SK-N-SH treated with all-trans-retinoic acid at 6 μM for 48 hours (cell line): ENCODE measurements at regions not wholly inside any gene's neighbourhood (a gene's known extent, or its start where the extent isn't known, plus 50 kb on each side); places are given as distances from the start of the nearest gene placed in this dataset.

ENCODE experiments used
- BACH2 ChIP-seq: fragments of 250-450 bp; sonication (Bioruptor Pico); IDR thresholded peaks from 2 replicates; pipeline ENCODE4 v1.9.0; 2021; ENCODE audit warnings: mild to moderate bottlenecking, borderline replicate concordance
- ESRRG ChIP-seq: fragments of 250-450 bp; sonication (Bioruptor Pico); IDR thresholded peaks from 2 replicates; pipeline ENCODE4 v1.6.1; 2021; ENCODE audit warnings: mild to moderate bottlenecking
- GLIS3 ChIP-seq: fragments of 250-450 bp; sonication (Bioruptor Pico); IDR thresholded peaks from 2 replicates; pipeline ENCODE4 v1.5.0; 2020; ENCODE audit warnings: mild to moderate bottlenecking, moderate library complexity
- ISL1 ChIP-seq: fragments of 250-450 bp; sonication (Bioruptor Pico); IDR thresholded peaks from 2 replicates; pipeline ENCODE4 v2.1.2; 2022; ENCODE audit warnings: mild to moderate bottlenecking, moderate library complexity
- RARB ChIP-seq: fragments of 250-450 bp; sonication (Bioruptor Pico); IDR thresholded peaks from 2 replicates; pipeline ENCODE4 v1.8.0; 2021; ENCODE audit warnings: mild to moderate bottlenecking, moderate library complexity
- ZC3H10 ChIP-seq: fragments of 250-450 bp; sonication (Bioruptor Pico); IDR thresholded peaks from 2 replicates; pipeline ENCODE4 v1.5.1; 2021; ENCODE audit warnings: mild to moderate bottlenecking, moderate library complexity
- ZNF565 ChIP-seq: fragments of 450-650 bp; formaldehyde crosslinking; conservative IDR thresholded peaks from 2 replicates; pipeline ENCODE4 v1.5.0; 2020; ENCODE audit warnings: low read depth, mild to moderate bottlenecking, moderate library complexity
- TF ChIP-seq, protein P1 (sequence below): fragments of 250-450 bp; sonication (Bioruptor Pico); IDR thresholded peaks from 2 replicates; pipeline ENCODE4 v1.5.0; 2020; ENCODE audit warnings: mild to moderate bottlenecking, moderate library complexity
- TF ChIP-seq, protein P2 (sequence below): fragments of 250-450 bp; sonication (Bioruptor Pico); IDR thresholded peaks from 2 replicates; pipeline ENCODE4 v1.8.0; 2021; ENCODE audit warnings: low read depth, mild to moderate bottlenecking, moderate library complexity, borderline replicate concordance

DNA sequence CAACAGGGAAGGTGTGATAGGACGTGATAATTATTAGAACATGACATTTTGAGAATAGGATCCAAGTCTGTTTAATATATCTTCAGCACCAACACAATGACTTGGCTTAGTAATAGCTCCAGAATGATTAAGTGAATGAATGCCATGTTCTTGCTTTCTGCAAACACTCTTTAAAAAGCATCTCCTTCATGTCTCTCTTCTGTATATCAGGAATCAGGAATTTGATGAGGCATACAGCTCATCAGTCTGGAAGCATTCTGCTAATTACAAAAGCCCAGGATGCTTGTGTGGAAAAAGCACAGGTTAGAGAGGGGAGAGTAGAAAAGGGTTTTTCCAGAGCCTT lies 113.0 kb upstream of the ZNF648 start:
- TF ChIP-seq, protein P1, sequence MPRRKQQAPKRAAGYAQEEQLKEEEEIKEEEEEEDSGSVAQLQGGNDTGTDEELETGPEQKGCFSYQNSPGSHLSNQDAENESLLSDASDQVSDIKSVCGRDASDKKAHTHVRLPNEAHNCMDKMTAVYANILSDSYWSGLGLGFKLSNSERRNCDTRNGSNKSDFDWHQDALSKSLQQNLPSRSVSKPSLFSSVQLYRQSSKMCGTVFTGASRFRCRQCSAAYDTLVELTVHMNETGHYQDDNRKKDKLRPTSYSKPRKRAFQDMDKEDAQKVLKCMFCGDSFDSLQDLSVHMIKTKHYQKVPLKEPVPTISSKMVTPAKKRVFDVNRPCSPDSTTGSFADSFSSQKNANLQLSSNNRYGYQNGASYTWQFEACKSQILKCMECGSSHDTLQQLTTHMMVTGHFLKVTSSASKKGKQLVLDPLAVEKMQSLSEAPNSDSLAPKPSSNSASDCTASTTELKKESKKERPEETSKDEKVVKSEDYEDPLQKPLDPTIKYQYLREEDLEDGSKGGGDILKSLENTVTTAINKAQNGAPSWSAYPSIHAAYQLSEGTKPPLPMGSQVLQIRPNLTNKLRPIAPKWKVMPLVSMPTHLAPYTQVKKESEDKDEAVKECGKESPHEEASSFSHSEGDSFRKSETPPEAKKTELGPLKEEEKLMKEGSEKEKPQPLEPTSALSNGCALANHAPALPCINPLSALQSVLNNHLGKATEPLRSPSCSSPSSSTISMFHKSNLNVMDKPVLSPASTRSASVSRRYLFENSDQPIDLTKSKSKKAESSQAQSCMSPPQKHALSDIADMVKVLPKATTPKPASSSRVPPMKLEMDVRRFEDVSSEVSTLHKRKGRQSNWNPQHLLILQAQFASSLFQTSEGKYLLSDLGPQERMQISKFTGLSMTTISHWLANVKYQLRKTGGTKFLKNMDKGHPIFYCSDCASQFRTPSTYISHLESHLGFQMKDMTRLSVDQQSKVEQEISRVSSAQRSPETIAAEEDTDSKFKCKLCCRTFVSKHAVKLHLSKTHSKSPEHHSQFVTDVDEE (CRISPR knock-in tag) = no peak
- TF ChIP-seq, protein P2, sequence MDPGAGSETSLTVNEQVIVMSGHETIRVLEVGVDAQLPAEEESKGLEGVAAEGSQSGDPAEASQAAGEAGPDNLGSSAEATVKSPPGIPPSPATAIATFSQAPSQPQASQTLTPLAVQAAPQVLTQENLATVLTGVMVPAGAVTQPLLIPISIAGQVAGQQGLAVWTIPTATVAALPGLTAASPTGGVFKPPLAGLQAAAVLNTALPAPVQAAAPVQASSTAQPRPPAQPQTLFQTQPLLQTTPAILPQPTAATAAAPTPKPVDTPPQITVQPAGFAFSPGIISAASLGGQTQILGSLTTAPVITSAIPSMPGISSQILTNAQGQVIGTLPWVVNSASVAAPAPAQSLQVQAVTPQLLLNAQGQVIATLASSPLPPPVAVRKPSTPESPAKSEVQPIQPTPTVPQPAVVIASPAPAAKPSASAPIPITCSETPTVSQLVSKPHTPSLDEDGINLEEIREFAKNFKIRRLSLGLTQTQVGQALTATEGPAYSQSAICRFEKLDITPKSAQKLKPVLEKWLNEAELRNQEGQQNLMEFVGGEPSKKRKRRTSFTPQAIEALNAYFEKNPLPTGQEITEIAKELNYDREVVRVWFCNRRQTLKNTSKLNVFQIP (CRISPR knock-in tag) = no peak
- TF ChIP-seq ZNF565 (CRISPR knock-in tag) = no peak
- TF ChIP-seq ZC3H10 (CRISPR knock-in tag) = no peak
- no peak for TF ChIP-seq BACH2 (CRISPR knock-in tag)
- no peak for TF ChIP-seq RARB (CRISPR knock-in tag)
- TF ChIP-seq ISL1 = no peak
- no peak for TF ChIP-seq GLIS3 (CRISPR knock-in tag)
- no peak for TF ChIP-seq ESRRG
